A673 (cell line): ENCODE measurements at regions not wholly inside any gene's neighbourhood (a gene's known extent, or its start where the extent isn't known, plus 50 kb on each side); places are given as distances from the start of the nearest gene placed in this dataset.

Source experiments
- BruUV-seq: library from RNA; stranded (reverse); fragments of 400-500 nt; replicated peaks from 2 replicates; lab custom pipeline; 2021; lab: Mats Ljungman, UMichigan
- CTCF ChIA-PET: fragments of 300-600 bp; sonication (Branson Sonifier 250); formaldehyde crosslinking; loops from one replicate; lab custom pipeline; 2022; ENCODE audit warnings: antibody characterized with exemption; lab: Charles Lee
- POLR2A ChIA-PET: fragments of 300-600 bp; sonication (Branson Sonifier 250); formaldehyde crosslinking; loops from one replicate; lab custom pipeline; 2022; ENCODE audit warnings: antibody characterized with exemption; ENCODE audit not compliant: low non-redundant PET; lab: Charles Lee
- DNase-seq: peaks from one replicate; pipeline ENCODE4 v3.0.0-alpha.2; 2015; ENCODE audit warnings: low spot score
- H3K27ac ChIP-seq: fragments of 200-600 bp; sonication (generic); 2 replicates; pipeline ENCODE4 v1.5.1; 2016; ENCODE audit warnings: mixed run types, low read depth, mild to moderate bottlenecking, mixed read lengths, antibody characterized with exemption, low read length; ENCODE audit not compliant: poor library complexity, severe bottlenecking
- H3K27me3 ChIP-seq: fragments of 200-600 bp; sonication (generic); replicated peaks from 2 replicates; pipeline ENCODE4 v1.6.1; 2017; ENCODE audit warnings: mixed run types, low read depth, mild to moderate bottlenecking, mixed read lengths, antibody characterized with exemption, low read length; ENCODE audit not compliant: insufficient read depth, poor library complexity
- H3K36me3 ChIP-seq: fragments of 200-600 bp; sonication (generic); 2 replicates; pipeline ENCODE4 v1.6.1; 2016; ENCODE audit warnings: mixed run types, mild to moderate bottlenecking, mixed read lengths, antibody characterized with exemption, low read length; ENCODE audit not compliant: insufficient read depth, poor library complexity, severe bottlenecking
- H3K4me1 ChIP-seq: fragments of 200-600 bp; sonication (generic); 2 replicates; pipeline ENCODE4 v1.6.1; 2017; ENCODE audit warnings: mixed run types, mild to moderate bottlenecking, mixed read lengths, antibody characterized with exemption, low read length; ENCODE audit not compliant: insufficient read depth, poor library complexity, severe bottlenecking
- H3K4me3 ChIP-seq: fragments of 200-600 bp; sonication (generic); 2 replicates; pipeline ENCODE4 v1.5.1; 2016; ENCODE audit warnings: low read depth, mixed run types, mild to moderate bottlenecking, mixed read lengths, low read length; ENCODE audit not compliant: poor library complexity, severe bottlenecking
- H3K9me3 ChIP-seq: fragments of 200-600 bp; sonication (generic); 2 replicates; pipeline ENCODE4 v1.6.1; 2016; ENCODE audit warnings: mixed run types, low read depth, mild to moderate bottlenecking, mixed read lengths, antibody characterized with exemption, low read length; ENCODE audit not compliant: poor library complexity, severe bottlenecking
- EZH2 ChIP-seq: fragments of 200-600 bp; sonication (generic); IDR thresholded peaks from 2 replicates; pipeline ENCODE4 v1.6.1; 2017; ENCODE audit warnings: borderline replicate concordance, low read depth, mild to moderate bottlenecking, mixed read lengths, antibody characterized with exemption, low read length; ENCODE audit not compliant: poor library complexity, severe bottlenecking
- intact Hi-C: fragments of 100-400 bp; cut with micrococcal nuclease; formaldehyde crosslinking; loops from one replicate; pipeline ENCODE4 v1.10.0; 2022; ENCODE audit not compliant: unreplicated experiment
- TF ChIP-seq, protein P1 (sequence below): fragments of 300-800, 200-600 bp; sonication (generic); conservative IDR thresholded peaks from 2 replicates; pipeline ENCODE4 v1.5.1; 2017; ENCODE audit warnings: low read depth, mild to moderate bottlenecking, antibody characterized with exemption, low read length, moderate library complexity, mixed read lengths

DNA sequence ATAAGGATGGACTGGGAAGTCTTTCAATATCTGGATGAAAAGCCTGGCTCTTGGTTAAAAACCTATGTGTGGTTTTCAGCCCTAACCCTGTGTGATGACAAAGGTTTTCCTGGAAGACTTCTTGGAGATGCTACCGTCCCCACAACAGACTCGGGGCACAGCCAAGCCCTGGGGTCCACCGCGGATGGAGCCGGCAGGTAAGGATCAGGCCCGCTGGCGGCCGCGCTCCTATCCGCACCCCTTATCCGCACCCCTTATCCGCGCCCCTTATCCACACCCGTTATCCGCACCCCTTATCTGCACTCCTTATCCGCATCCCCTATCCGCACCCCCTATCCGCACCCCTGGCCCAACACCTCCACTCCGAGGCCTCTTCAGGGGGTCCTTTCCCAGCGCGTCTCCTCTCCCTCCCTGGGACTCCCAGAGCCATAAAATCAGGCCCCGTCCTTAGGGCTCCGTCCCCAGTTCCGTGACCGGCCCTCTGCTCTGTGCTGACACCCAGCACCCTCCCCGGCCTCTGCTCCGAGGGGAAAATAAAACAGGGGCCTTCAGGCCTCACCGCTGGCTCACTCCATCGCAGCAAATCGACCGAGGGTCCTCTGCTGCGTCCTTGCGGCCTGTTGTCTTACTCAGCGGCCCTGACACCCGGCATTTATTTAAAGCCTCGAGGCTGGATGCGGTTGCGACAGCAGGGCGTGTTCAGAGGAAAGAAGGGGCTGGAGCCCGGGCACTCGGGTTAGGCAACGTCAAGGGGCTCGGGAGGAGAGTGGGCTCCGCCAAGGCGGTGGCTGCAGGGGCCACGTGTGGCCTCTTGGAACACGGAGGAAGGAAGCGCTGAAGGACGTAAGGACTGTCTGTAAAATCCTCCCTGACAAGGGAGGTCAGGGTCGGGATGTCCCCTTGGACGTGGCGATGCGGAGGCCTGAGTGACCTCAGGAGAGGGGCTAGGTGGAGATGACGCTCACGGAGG, 215.1 kb upstream of the ADARB2 start:
- H3K4me1 ChIP-seq: no peaks in the 10 kb centered on the region
- H3K36me3 ChIP-seq: no peaks in the 10 kb centered on the region
- ChIA-PET CTCF (no interaction called here), POLR2A (no interaction called here)
- H3K27ac ChIP-seq: no peak overlapping the region
- intact Hi-C loops: no loop called here
- TF ChIP-seq, protein P1, sequence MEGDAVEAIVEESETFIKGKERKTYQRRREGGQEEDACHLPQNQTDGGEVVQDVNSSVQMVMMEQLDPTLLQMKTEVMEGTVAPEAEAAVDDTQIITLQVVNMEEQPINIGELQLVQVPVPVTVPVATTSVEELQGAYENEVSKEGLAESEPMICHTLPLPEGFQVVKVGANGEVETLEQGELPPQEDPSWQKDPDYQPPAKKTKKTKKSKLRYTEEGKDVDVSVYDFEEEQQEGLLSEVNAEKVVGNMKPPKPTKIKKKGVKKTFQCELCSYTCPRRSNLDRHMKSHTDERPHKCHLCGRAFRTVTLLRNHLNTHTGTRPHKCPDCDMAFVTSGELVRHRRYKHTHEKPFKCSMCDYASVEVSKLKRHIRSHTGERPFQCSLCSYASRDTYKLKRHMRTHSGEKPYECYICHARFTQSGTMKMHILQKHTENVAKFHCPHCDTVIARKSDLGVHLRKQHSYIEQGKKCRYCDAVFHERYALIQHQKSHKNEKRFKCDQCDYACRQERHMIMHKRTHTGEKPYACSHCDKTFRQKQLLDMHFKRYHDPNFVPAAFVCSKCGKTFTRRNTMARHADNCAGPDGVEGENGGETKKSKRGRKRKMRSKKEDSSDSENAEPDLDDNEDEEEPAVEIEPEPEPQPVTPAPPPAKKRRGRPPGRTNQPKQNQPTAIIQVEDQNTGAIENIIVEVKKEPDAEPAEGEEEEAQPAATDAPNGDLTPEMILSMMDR: no peak
- no peak for TF ChIP-seq EZH2
- BruUV-seq: no TSS peak
- no peak overlapping the region for H3K4me3 ChIP-seq
- DNase-seq: no peak
- no peaks in the 10 kb centered on the region for H3K9me3 ChIP-seq
- H3K27me3 ChIP-seq: peaks cover 41% of the 10 kb centered on the region

DNA sequence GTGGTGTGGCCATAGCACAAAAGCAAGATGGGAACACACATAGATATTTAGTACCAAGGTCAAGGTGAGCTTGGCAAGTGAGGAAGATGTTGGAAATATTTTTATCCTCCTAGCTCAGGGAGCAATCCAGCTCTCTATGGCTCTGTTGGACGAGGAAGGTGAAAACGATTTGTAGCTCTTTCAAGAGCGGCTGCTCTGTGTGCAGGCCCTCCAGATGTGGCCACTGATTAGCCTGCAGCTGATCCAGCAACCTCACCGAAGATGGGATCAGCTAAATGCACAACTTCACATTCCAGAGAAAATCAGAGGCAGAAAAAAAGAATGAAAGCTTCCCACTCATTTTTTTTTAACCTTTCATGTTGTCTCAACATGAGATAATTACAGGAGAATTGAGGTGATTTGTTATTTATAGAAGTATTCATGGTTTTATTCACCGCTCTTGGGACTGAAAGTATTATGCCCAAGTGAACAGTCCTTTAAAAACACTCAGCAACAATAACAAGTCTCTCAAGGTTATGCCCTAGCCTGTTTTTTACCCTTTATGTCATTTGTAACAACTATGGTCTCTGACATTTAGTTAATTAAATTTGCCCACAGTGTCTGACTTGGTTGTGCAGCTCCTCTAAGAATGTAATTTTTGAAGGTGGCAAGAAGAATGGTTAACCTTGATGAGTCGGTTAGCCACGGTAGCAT, 213.6 kb upstream of the ADARB2 start:
- CTCF ChIA-PET: interaction anchor here (0.5 kb wide), 1 partner anchor 10 kb away, joined by 3 read pairs; no protein-coding TSS in a partner anchor
- POLR2A ChIA-PET: no interaction called here
- BruUV-seq: no TSS peak
- Histone ChIP-seq H3K4me3 (no peak overlapping the region), H3K27me3 (peaks cover 30% of the 10 kb centered on the region), H3K36me3 (no peaks in the 10 kb centered on the region), H3K27ac (no peak overlapping the region), H3K4me1 (no peaks in the 10 kb centered on the region), H3K9me3 (no peaks in the 10 kb centered on the region)
- intact Hi-C loops: no loop called here
- no peak for DNase-seq
- TF ChIP-seq, protein P1: no peak
- TF ChIP-seq EZH2: no peak

DNA sequence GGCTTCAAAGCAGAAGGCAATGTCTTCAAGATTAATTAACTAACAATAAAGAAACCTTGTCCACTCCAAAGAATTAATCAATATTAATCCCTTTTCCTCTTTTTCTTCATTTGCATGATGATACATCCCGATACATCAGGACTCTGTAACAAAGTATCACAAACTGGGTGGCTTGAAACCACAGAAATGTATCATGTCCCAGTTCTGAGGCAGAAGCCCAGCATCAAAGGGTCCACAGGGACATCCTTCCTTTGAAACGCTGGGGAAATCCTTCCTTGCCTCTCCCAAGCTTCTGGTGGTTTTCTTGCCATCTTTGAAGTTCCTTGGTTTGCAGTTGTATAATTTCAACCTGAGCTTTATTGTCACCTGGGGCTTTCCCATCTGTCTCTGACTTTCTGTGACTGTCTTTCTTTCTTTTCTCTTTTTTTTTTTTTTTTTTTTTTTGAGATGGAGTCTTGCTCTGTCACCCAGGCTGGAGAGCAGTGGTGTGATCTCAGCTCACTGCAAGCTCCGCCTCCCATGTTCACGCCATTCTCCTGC, 210.2 kb upstream of the ADARB2 start:
- Histone ChIP-seq H3K4me3 (no peak overlapping the region), H3K36me3 (no peaks in the 10 kb centered on the region), H3K27me3 (peaks cover 30% of the 10 kb centered on the region), H3K27ac (no peak overlapping the region), H3K4me1 (no peaks in the 10 kb centered on the region), H3K9me3 (no peaks in the 10 kb centered on the region)
- POLR2A ChIA-PET: no interaction called here
- no TSS peak for BruUV-seq
- TF ChIP-seq EZH2: no peak
- TF ChIP-seq, protein P1: no peak
- intact Hi-C loops: no loop called here
- no peak for DNase-seq
- CTCF ChIA-PET: no interaction called here
